ENCODE measurements at regions not wholly inside any gene's neighbourhood (a gene's known extent, or its start where the extent isn't known, plus 50 kb on each side); places are given as distances from the start of the nearest gene placed in this dataset.

GRCh38 chr20:12399110-12399836 is 481.6 kb downstream of the BTBD3 start:
- no peak overlapping the region for H3K18ac ChIP-seq (ENCODE audit: insufficient read length, low read depth, low read length)
- H3K4me1 Mint-ChIP-seq = 0 out of 4 replicates have a peak, but pooled peaks cover 0 to 5% of the 10 kb centered on the region in 2 experiments
- H3K36me3 Mint-ChIP-seq (ENCODE audit: insufficient read depth in 1 of 3, low read depth in 3 of 3) = no peaks in the 10 kb centered on the region; a peak in 3 of 7 replicates
- H3K4me1 ChIP-seq (ENCODE audit: insufficient read depth, low read length) = no peaks in the 10 kb centered on the region
- no peak overlapping the region for H2AK5ac ChIP-seq (ENCODE audit: insufficient read length, low read length)
- DNase-seq = no peak
- no peaks in the 10 kb centered on the region for H4K20me1 ChIP-seq (ENCODE audit: control insufficient read depth, insufficient read depth, insufficient read length)
- no peak overlapping the region for H2BK20ac ChIP-seq (ENCODE audit: low read depth, low read length, poor library complexity, severe bottlenecking)
- no peak overlapping the region for H4K8ac ChIP-seq (replicated peaks; ENCODE audit: insufficient read length, low read depth, low read length)
- no peak overlapping the region for H3K4me2 ChIP-seq (ENCODE audit: insufficient read depth, insufficient read length, low read length)
- H3K79me2 ChIP-seq (ENCODE audit: insufficient read depth, low read length) = no peaks in the 10 kb centered on the region
- no peaks in the 10 kb centered on the region for H3K23me2 ChIP-seq (ENCODE audit: insufficient read length, low read depth, low read length, poor library complexity, severe bottlenecking)
- H3T11ph ChIP-seq (ENCODE audit: low read length) = no peak overlapping the region
- no peak overlapping the region for H3K14ac ChIP-seq (ENCODE audit: insufficient read depth, low read length)
- H3K9me3 Mint-ChIP-seq = peaks cover 0 to 4% of the 10 kb centered on the region in 2 experiments; a peak in 2 of 5 replicates
- no CpG with 5 or more reads among the region's 4 CpGs for WGBS (ENCODE audit: extremely low coverage, insufficient read length, low lambda C conversion rate)
- H4K5ac ChIP-seq (ENCODE audit: insufficient read length, low read depth, low read length) = no peak overlapping the region
- no peak overlapping the region for H2BK120ac ChIP-seq (ENCODE audit: low read depth, low read length, poor library complexity, severe bottlenecking)
- no peaks in the 10 kb centered on the region for H3K79me1 ChIP-seq (ENCODE audit: insufficient read depth, low read depth, low read length, poor library complexity, severe bottlenecking)
- no peak overlapping the region for H3K4ac ChIP-seq (ENCODE audit: low read depth, low read length)
- H3K4me3 Mint-ChIP-seq = no peak overlapping the region
- H3K27me3 Mint-ChIP-seq (ENCODE audit: low read depth) = no peaks in the 10 kb centered on the region; the same call in none of the 2 replicates
- H3K9me3 ChIP-seq (ENCODE audit: control insufficient read depth, low read depth, low read length) = no peaks in the 10 kb centered on the region
- no peak overlapping the region for H3K23ac ChIP-seq (ENCODE audit: insufficient read length, low read depth, low read length)
- H2BK5ac ChIP-seq (ENCODE audit: insufficient read length, low read length) = no peak overlapping the region
- no peak overlapping the region for H3K27ac ChIP-seq (ENCODE audit: insufficient read length, low read depth, low read length)
- H3K27me3 ChIP-seq (ENCODE audit: insufficient read depth, low read length) = no peaks in the 10 kb centered on the region
- TF ChIP-seq CTCF (conservative IDR thresholded peaks at IDR 0.05) = no peak
- H3K9ac ChIP-seq (ENCODE audit: extremely low read depth, insufficient read length, low read length) = no peak overlapping the region
- H3K27ac Mint-ChIP-seq = no peak overlapping the region
- H2BK15ac ChIP-seq (ENCODE audit: low read depth, low read length) = no peak overlapping the region
- H2BK12ac ChIP-seq (ENCODE audit: insufficient read length, low read depth, low read length) = no peak overlapping the region
- H2AFZ ChIP-seq (ENCODE audit: low read length) = no peak overlapping the region
- H4K91ac ChIP-seq (ENCODE audit: insufficient read length, low read depth, low read length) = no peak overlapping the region
- H3K56ac ChIP-seq (ENCODE audit: insufficient read length, low read depth, low read length) = no peak overlapping the region
